GM12878 (cell line): ENCODE measurements at regions not wholly inside any gene's neighbourhood (a gene's known extent, or its start where the extent isn't known, plus 50 kb on each side); places are given as distances from the start of the nearest gene placed in this dataset.

Experiments used
- BACH1 ChIP-seq: fragments of 450-650 bp; IDR thresholded peaks from 2 replicates; pipeline ENCODE4 v1.6.1; 2017; ENCODE audit warnings: mild to moderate bottlenecking, borderline replicate concordance
- GABPA ChIP-seq: IDR thresholded peaks from 2 replicates; pipeline ENCODE4 v1.6.1; 2014; ENCODE audit warnings: antibody characterized with exemption, low read depth, mild to moderate bottlenecking, inconsistent platforms
- HCFC1 ChIP-seq: fragments of 150-350 bp; IDR thresholded peaks from 2 replicates; pipeline ENCODE4 v1.6.1; 2014; ENCODE audit warnings: low read length
- POLR2A ChIP-seq: IDR thresholded peaks from 2 replicates; pipeline ENCODE4 v1.6.1; 2011; ENCODE audit warnings: low read depth, mild to moderate bottlenecking, low read length
- POLR2AphosphoS5 ChIP-seq: IDR thresholded peaks from 2 replicates; pipeline ENCODE4 v1.6.1; 2011; ENCODE audit warnings: mild to moderate bottlenecking, low read length, inconsistent platforms
- RAD51 ChIP-seq: fragments of 450-650 bp; IDR thresholded peaks from 2 replicates; pipeline ENCODE4 v1.6.1; 2016; ENCODE audit warnings: moderate library complexity, mild to moderate bottlenecking, inconsistent platforms
- SP1 ChIP-seq: IDR thresholded peaks from one replicate; pipeline ENCODE4 v1.6.1; 2011; ENCODE audit warnings: low read depth, low read length
- TAF1 ChIP-seq: IDR thresholded peaks from 2 replicates; pipeline ENCODE4 v1.6.1; 2011; ENCODE audit warnings: mild to moderate bottlenecking, low read depth, low read length, borderline replicate concordance
- TARDBP ChIP-seq: IDR thresholded peaks from 2 replicates; pipeline ENCODE4 v1.6.1; 2016; ENCODE audit warnings: borderline replicate concordance
- TF ChIP-seq, protein P1 (sequence below), 3 experiments: IDR thresholded peaks in 2 of 3; conservative IDR thresholded peaks in 1 of 3; 2 replicates each; pipeline ENCODE4 v1.5.1; 2011; ENCODE audit warnings: low read depth in 3 of 3, low read length in 3 of 3, mild to moderate bottlenecking in 3 of 3, control low read depth in 2 of 3, moderate library complexity in 2 of 3, inconsistent platforms in 1 of 3, mixed read lengths in 1 of 3; ENCODE audit not compliant: control insufficient read depth in 2 of 3, insufficient read depth in 1 of 3; ENCODE audit errors: extremely low read depth in 1 of 3
- TF ChIP-seq, protein P2 (sequence below): IDR thresholded peaks from 2 replicates; pipeline ENCODE4 v1.6.1; 2012; ENCODE audit warnings: low read depth, low read length, improper control_type of control experiment
- TF ChIP-seq, protein P3 (sequence below): fragments of 450-650 bp; conservative IDR thresholded peaks from 2 replicates; pipeline ENCODE4 v1.6.1; 2017; ENCODE audit warnings: mild to moderate bottlenecking, moderate library complexity

- TF ChIP-seq, protein P1, sequence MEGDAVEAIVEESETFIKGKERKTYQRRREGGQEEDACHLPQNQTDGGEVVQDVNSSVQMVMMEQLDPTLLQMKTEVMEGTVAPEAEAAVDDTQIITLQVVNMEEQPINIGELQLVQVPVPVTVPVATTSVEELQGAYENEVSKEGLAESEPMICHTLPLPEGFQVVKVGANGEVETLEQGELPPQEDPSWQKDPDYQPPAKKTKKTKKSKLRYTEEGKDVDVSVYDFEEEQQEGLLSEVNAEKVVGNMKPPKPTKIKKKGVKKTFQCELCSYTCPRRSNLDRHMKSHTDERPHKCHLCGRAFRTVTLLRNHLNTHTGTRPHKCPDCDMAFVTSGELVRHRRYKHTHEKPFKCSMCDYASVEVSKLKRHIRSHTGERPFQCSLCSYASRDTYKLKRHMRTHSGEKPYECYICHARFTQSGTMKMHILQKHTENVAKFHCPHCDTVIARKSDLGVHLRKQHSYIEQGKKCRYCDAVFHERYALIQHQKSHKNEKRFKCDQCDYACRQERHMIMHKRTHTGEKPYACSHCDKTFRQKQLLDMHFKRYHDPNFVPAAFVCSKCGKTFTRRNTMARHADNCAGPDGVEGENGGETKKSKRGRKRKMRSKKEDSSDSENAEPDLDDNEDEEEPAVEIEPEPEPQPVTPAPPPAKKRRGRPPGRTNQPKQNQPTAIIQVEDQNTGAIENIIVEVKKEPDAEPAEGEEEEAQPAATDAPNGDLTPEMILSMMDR (IDR thresholded peaks at IDR 0.05 in 2 of 3, conservative IDR thresholded peaks at IDR 0.05 in 1 of 3; ENCODE audit: control insufficient read depth in 2 of 3, extremely low read depth in 1 of 3, insufficient read depth in 1 of 3, low read depth in 3 of 3, low read length in 3 of 3) = no peak
- TF ChIP-seq POLR2A = no peak
- TF ChIP-seq TAF1 = no peak
- no peak for TF ChIP-seq GABPA
- TF ChIP-seq, protein P2, sequence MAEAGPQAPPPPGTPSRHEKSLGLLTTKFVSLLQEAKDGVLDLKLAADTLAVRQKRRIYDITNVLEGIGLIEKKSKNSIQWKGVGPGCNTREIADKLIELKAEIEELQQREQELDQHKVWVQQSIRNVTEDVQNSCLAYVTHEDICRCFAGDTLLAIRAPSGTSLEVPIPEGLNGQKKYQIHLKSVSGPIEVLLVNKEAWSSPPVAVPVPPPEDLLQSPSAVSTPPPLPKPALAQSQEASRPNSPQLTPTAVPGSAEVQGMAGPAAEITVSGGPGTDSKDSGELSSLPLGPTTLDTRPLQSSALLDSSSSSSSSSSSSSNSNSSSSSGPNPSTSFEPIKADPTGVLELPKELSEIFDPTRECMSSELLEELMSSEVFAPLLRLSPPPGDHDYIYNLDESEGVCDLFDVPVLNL = no peak
- TF ChIP-seq RAD51 = no peak
- no peak for TF ChIP-seq HCFC1
- TF ChIP-seq, protein P3, sequence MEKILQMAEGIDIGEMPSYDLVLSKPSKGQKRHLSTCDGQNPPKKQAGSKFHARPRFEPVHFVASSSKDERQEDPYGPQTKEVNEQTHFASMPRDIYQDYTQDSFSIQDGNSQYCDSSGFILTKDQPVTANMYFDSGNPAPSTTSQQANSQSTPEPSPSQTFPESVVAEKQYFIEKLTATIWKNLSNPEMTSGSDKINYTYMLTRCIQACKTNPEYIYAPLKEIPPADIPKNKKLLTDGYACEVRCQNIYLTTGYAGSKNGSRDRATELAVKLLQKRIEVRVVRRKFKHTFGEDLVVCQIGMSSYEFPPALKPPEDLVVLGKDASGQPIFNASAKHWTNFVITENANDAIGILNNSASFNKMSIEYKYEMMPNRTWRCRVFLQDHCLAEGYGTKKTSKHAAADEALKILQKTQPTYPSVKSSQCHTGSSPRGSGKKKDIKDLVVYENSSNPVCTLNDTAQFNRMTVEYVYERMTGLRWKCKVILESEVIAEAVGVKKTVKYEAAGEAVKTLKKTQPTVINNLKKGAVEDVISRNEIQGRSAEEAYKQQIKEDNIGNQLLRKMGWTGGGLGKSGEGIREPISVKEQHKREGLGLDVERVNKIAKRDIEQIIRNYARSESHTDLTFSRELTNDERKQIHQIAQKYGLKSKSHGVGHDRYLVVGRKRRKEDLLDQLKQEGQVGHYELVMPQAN = no peak
- no peak for TF ChIP-seq SP1
- no peak for TF ChIP-seq BACH1
- no peak for TF ChIP-seq TARDBP
- TF ChIP-seq POLR2AphosphoS5 = no peak
These were observed 105.1 kb downstream of the CHST1 start for GRCh38 chr11:45560155-45560912.
